ENCODE measurements at regions not wholly inside any gene's neighbourhood (a gene's known extent, or its start where the extent isn't known, plus 50 kb on each side); places are given as distances from the start of the nearest gene placed in this dataset.

DNA sequence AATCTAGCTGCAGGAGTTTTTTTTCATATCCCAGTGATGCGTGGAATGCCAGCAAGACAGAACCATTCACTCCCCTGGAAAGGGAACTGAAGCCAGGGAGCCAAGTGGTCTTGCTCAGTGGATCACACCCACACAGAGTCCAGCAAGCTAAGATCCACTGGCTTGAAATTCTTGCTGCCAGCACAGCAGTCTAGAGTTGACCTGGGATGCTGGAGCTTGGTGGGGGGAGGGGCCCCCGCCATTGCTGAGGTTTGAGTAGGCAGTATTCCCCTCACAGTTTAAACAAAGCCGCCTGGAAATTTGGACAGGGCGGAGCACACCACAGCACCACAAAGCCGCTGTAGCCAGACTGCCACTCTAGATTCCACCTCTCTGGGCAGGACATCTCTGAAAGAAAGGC, 86.9 kb upstream of the STXBP6 start:
- Histone ChIP-seq H3K36me3 (ENCODE audit: control insufficient read depth in 3 of 3, insufficient read depth in 2 of 3, low read depth in 1 of 3, low read length in 3 of 3) (no peaks in the 10 kb centered on the region), H3K9me3 (ENCODE audit: control insufficient read depth in 2 of 2, insufficient read depth in 1 of 2, low read depth in 1 of 2, low read length in 1 of 2) (no peaks in the 10 kb centered on the region), H3K4me3 (ENCODE audit: low read depth in 1 of 3, low read length in 3 of 3) (no peak overlapping the region), H3K27me3 (ENCODE audit: control insufficient read depth in 3 of 3, insufficient read depth in 3 of 3, low read length in 3 of 3) (peaks cover 0 to 7% (median 0%) of the 10 kb centered on the region in 3 donors), H3K4me1 (ENCODE audit: control insufficient read depth in 3 of 3, insufficient read depth in 2 of 3, low read depth in 1 of 3, low read length in 2 of 3) (peaks cover 0 to 4% (median 0%) of the 10 kb centered on the region in 3 donors), H3K27ac (ENCODE audit: low read depth in 1 of 3, low read length in 2 of 3) (no peak overlapping the region)
- 76 to 84% (median 80%) methylated on average over 5 of the region's 5 CpGs for WGBS, 3 donors
- DNase-seq (no peak), FAIRE-seq (no peak)

DNA sequence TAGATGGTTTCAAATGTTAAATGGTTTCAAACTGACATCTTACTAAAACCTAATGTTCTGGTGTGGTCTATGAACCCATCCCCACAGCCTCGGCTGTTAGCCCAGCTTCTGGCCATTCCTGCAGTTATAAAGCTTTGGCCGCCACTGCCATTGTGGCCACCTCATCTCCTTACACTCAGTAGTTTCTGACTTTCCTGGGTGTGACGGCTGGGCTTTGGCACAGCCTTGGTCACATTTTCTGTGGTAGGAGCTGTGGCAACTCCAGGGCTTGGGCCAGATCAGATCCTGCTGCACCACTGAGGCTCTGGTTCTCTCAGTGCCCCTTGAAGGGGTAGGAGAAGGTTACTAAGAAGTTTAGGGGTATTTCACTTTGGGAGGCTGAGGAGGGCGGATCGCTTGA, 84.2 kb upstream of the STXBP6 start:
- H3K9me3 ChIP-seq (ENCODE audit: control insufficient read depth in 2 of 2, insufficient read depth in 1 of 2, low read depth in 1 of 2, low read length in 1 of 2), result no peaks in the 10 kb centered on the region
- no peak for DNase-seq
- peaks cover 0 to 4% (median 0%) of the 10 kb centered on the region in 3 donors for H3K4me1 ChIP-seq (ENCODE audit: control insufficient read depth in 3 of 3, insufficient read depth in 2 of 3, low read depth in 1 of 3, low read length in 2 of 3)
- WGBS, 3 donors, result 90 to 92% (median 91%) methylated on average over 5 of the region's 5 CpGs
- no peaks in the 10 kb centered on the region for H3K36me3 ChIP-seq (ENCODE audit: control insufficient read depth in 3 of 3, insufficient read depth in 2 of 3, low read depth in 1 of 3, low read length in 3 of 3)
- no peak overlapping the region for H3K27ac ChIP-seq (ENCODE audit: low read depth in 1 of 3, low read length in 2 of 3)
- no peak for FAIRE-seq
- H3K27me3 ChIP-seq (ENCODE audit: control insufficient read depth in 3 of 3, insufficient read depth in 3 of 3, low read length in 3 of 3), result peaks cover 0 to 5% (median 0%) of the 10 kb centered on the region in 3 donors
- no peak overlapping the region for H3K4me3 ChIP-seq (ENCODE audit: low read depth in 1 of 3, low read length in 3 of 3)

DNA sequence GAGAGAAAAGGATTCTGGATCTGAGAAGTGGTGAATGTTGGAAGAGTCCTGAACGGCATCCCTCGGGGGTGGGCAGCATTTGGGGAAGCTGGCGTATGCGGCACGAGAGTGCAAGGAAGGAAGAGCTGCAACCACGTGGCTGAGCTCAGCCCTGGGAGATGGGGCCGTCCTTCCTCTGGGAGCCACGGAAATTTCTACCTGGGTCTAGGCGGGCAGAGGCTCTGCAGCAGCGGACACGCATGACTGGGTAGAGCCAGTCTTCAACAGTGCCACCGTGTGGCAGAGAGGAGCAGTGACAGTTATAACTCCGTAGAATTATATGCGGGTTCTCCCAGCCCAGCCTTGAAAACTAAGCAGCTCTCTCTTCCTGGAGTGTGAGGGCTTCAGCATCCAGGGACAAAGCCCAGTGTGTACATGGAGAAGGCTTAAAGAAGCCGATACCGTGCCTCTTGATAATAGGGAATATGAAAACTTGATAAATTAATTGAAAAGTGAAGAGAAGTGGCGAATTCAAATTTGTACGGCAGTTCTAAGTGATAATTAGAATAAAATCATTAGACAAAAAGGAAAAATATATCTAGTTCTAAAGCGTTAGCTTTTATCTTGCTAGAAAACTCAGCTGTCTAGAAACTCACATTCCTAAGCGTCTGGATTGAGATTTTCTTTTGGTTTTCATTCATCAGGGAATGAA, 82.9 kb upstream of the STXBP6 start:
- peak; percentile 84 to 89 for DNase-seq
- WGBS, 3 donors, result 11 to 18% (median 13%) methylated on average over 20 of the region's 20 CpGs
- FAIRE-seq, result no peak
- Histone ChIP-seq H3K9me3 (ENCODE audit: control insufficient read depth in 2 of 2, insufficient read depth in 1 of 2, low read depth in 1 of 2, low read length in 1 of 2) (no peaks in the 10 kb centered on the region), H3K4me1 (ENCODE audit: control insufficient read depth in 3 of 3, insufficient read depth in 2 of 3, low read depth in 1 of 3, low read length in 2 of 3) (peaks cover 0 to 4% (median 0%) of the 10 kb centered on the region in 3 donors), H3K36me3 (ENCODE audit: control insufficient read depth in 3 of 3, insufficient read depth in 2 of 3, low read depth in 1 of 3, low read length in 3 of 3) (no peaks in the 10 kb centered on the region), H3K4me3 (ENCODE audit: low read depth in 1 of 3, low read length in 3 of 3) (no peak overlapping the region), H3K27ac (ENCODE audit: low read depth in 1 of 3, low read length in 2 of 3) (no peak overlapping the region), H3K27me3 (ENCODE audit: control insufficient read depth in 3 of 3, insufficient read depth in 3 of 3, low read length in 3 of 3) (peaks cover 0 to 5% (median 0%) of the 10 kb centered on the region in 3 donors)

DNA sequence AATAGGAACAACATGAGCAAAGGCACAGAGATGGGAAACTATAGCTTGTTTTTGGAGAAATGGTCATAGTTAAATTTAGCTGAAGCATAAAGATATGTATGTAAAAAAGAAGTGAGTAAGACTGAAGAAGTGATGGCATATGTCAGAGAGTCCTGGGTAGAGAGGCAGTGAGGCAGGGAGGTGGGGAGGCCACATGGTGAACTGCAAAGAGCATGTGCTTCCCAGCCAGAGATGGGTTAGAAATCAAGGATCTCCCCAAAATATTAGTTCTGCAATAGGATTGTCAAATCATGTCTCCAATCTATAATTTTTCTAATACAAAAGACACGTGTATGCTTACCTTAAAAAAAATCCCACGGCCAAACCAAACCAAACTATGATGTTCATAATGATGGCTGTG, 82.1 kb upstream of the STXBP6 start:
- no peak overlapping the region for H3K4me3 ChIP-seq (ENCODE audit: low read depth in 1 of 3, low read length in 3 of 3)
- FAIRE-seq, result no peak
- H3K9me3 ChIP-seq (ENCODE audit: control insufficient read depth in 2 of 2, insufficient read depth in 1 of 2, low read depth in 1 of 2, low read length in 1 of 2), result no peaks in the 10 kb centered on the region
- no peaks in the 10 kb centered on the region for H3K36me3 ChIP-seq (ENCODE audit: control insufficient read depth in 3 of 3, insufficient read depth in 2 of 3, low read depth in 1 of 3, low read length in 3 of 3)
- peaks cover 0 to 4% (median 0%) of the 10 kb centered on the region in 3 donors for H3K27me3 ChIP-seq (ENCODE audit: control insufficient read depth in 3 of 3, insufficient read depth in 3 of 3, low read length in 3 of 3)
- H3K27ac ChIP-seq (ENCODE audit: low read depth in 1 of 3, low read length in 2 of 3), result no peak overlapping the region
- H3K4me1 ChIP-seq (ENCODE audit: control insufficient read depth in 3 of 3, insufficient read depth in 2 of 3, low read depth in 1 of 3, low read length in 2 of 3), result peaks cover 0 to 4% (median 0%) of the 10 kb centered on the region in 3 donors
- DNase-seq, result no peak
- WGBS, 3 donors, result 65 to 74% (median 68%) methylated on average over 2 of the region's 2 CpGs

DNA sequence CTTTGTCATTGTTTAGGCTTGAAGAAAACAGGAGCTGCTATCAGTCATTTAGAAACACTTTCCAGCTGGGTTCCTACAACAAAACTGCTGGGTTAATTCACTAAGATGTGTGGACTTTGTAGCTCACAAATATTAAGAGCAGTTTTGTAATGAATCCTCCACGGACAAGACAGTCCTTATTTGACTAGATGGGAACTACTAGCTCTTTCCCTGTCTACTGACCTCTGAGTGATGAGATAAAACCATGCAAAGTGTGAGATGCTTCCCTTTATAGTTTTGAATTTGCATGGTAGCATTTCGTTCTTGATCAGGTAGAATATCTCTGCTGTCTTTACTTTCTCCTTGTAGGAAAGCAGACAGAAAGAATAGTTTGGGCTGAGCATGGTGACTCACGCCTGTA, 72.9 kb upstream of the STXBP6 start:
- FAIRE-seq, result no peak
- WGBS, 3 donors, result 66 to 83% (median 74%) methylated on average over 3 of the region's 3 CpGs

DNA sequence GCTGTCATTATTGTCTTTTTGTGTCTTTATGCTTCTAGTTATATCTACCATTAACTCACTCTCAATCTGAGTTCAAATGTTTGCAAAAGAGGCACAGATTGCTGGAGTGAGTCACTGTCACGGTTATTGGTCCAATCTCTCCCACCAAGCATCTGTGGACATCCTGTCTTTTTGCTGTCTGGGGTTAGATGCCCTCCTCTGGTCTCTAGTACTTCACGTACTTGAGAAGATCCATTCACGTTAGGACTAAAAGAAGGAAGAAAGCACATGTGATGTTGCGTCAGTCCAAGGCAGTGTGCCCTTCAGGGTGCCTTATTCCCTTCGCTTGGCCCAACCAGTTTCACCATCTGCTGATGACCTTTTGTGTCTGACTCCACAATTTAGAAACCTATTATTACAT, 72.3 kb upstream of the STXBP6 start:
- Histone ChIP-seq H3K27ac (ENCODE audit: low read depth in 1 of 3, low read length in 2 of 3) (no peak overlapping the region), H3K4me3 (ENCODE audit: low read depth in 1 of 3, low read length in 3 of 3) (no peak overlapping the region), H3K36me3 (ENCODE audit: control insufficient read depth in 3 of 3, insufficient read depth in 2 of 3, low read depth in 1 of 3, low read length in 3 of 3) (no peaks in the 10 kb centered on the region), H3K27me3 (ENCODE audit: control insufficient read depth in 3 of 3, insufficient read depth in 3 of 3, low read length in 3 of 3) (no peaks in the 10 kb centered on the region), H3K4me1 (ENCODE audit: control insufficient read depth in 3 of 3, insufficient read depth in 2 of 3, low read depth in 1 of 3, low read length in 2 of 3) (peaks cover 0 to 3% (median 0%) of the 10 kb centered on the region in 3 donors), H3K9me3 (ENCODE audit: control insufficient read depth in 2 of 2, insufficient read depth in 1 of 2, low read depth in 1 of 2, low read length in 1 of 2) (no peaks in the 10 kb centered on the region)
- WGBS, 3 donors, result 87 to 93% (median 89%) methylated on average over 5 of the region's 5 CpGs
- DNase-seq (no peak), FAIRE-seq (no peak)

More for the DNA sequence above, 72.9 kb upstream of the STXBP6 start:
- Histone ChIP-seq H3K36me3 (ENCODE audit: control insufficient read depth in 3 of 3, insufficient read depth in 2 of 3, low read depth in 1 of 3, low read length in 3 of 3) (no peaks in the 10 kb centered on the region), H3K4me3 (ENCODE audit: low read depth in 1 of 3, low read length in 3 of 3) (no peak overlapping the region), H3K9me3 (ENCODE audit: control insufficient read depth in 2 of 2, insufficient read depth in 1 of 2, low read depth in 1 of 2, low read length in 1 of 2) (no peaks in the 10 kb centered on the region), H3K27ac (ENCODE audit: low read depth in 1 of 3, low read length in 2 of 3) (no peak overlapping the region), H3K27me3 (ENCODE audit: control insufficient read depth in 3 of 3, insufficient read depth in 3 of 3, low read length in 3 of 3) (no peaks in the 10 kb centered on the region), H3K4me1 (ENCODE audit: control insufficient read depth in 3 of 3, insufficient read depth in 2 of 3, low read depth in 1 of 3, low read length in 2 of 3) (peaks cover 0 to 3% (median 0%) of the 10 kb centered on the region in 3 donors)
- DNase-seq, result no peak

DNA sequence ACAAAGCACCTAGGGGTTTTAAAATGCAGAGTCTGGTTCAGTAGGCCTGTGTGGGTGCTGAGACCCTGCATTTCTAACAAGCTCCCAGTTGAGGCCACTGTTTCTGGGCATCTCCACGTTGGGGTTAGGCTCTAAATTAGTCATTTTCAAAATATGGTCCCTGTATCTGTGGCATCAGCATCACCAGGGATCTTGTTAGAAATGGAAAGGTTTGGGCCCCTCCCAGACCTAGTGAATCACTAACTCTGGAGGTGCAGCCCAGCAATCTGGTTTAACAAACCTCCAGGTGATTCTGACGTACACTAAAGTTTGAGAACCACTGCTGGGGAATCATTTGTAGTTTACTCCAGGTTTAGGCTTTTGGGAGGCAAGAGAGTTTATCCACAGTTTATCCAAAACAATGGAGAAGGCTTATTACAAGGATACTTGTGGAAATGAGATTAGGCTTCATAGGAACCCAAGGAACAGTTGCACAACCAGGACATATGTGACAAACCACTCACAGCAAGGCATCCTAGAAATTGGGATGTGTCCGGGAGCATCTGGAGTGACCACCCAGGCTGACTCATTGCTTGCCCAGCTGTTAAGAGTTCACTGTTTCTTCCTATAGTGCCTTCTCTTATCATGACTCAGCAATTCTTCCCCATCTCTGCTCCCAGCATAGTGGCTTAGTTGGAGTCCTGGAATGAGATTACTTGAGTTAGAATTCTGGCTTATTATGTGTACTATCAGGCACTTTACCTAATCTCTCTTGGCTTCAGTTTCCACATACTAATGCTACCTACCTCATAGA, 71.6 kb upstream of the STXBP6 start:
- no peaks in the 10 kb centered on the region for H3K9me3 ChIP-seq (ENCODE audit: control insufficient read depth in 2 of 2, insufficient read depth in 1 of 2, low read depth in 1 of 2, low read length in 1 of 2)
- peaks cover 0 to 5% (median 0%) of the 10 kb centered on the region in 3 donors for H3K4me1 ChIP-seq (ENCODE audit: control insufficient read depth in 3 of 3, insufficient read depth in 2 of 3, low read depth in 1 of 3, low read length in 2 of 3)
- no peak overlapping the region for H3K4me3 ChIP-seq (ENCODE audit: low read depth in 1 of 3, low read length in 3 of 3)
- no peaks in the 10 kb centered on the region for H3K27me3 ChIP-seq (ENCODE audit: control insufficient read depth in 3 of 3, insufficient read depth in 3 of 3, low read length in 3 of 3)
- WGBS, 3 donors, result 72 to 79% (median 75%) methylated on average over 3 of the region's 3 CpGs
- FAIRE-seq, result no peak
- H3K36me3 ChIP-seq (ENCODE audit: control insufficient read depth in 3 of 3, insufficient read depth in 2 of 3, low read depth in 1 of 3, low read length in 3 of 3), result no peaks in the 10 kb centered on the region
- no peak overlapping the region for H3K27ac ChIP-seq (ENCODE audit: low read depth in 1 of 3, low read length in 2 of 3)
- DNase-seq, result no peak

DNA sequence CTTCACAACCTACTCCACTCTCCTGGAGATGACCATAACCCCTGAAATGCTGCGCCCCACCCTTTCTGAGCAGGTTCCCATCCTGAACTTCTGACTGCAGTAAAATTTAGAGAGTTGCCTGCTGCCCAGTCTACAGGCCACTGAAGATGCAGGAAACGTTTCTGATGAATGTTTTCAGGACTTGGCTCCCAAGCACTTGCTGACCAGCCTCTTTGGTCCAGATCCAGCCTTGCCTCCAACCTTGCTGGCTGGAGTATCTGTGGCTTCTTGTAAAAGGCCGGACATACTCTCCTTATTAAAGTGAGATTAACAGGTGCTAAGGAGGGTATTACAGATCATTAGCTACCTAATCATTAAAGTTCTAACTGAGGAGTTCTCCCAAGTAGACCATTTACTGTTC, 70.3 kb upstream of the STXBP6 start:
- Histone ChIP-seq H3K27me3 (ENCODE audit: control insufficient read depth in 3 of 3, insufficient read depth in 3 of 3, low read length in 3 of 3) (no peaks in the 10 kb centered on the region), H3K9me3 (ENCODE audit: control insufficient read depth in 2 of 2, insufficient read depth in 1 of 2, low read depth in 1 of 2, low read length in 1 of 2) (no peaks in the 10 kb centered on the region), H3K36me3 (ENCODE audit: control insufficient read depth in 3 of 3, insufficient read depth in 2 of 3, low read depth in 1 of 3, low read length in 3 of 3) (no peaks in the 10 kb centered on the region), H3K27ac (ENCODE audit: low read depth in 1 of 3, low read length in 2 of 3) (no peak overlapping the region), H3K4me3 (ENCODE audit: low read depth in 1 of 3, low read length in 3 of 3) (no peak overlapping the region), H3K4me1 (ENCODE audit: control insufficient read depth in 3 of 3, insufficient read depth in 2 of 3, low read depth in 1 of 3, low read length in 2 of 3) (peaks cover 0 to 5% (median 0%) of the 10 kb centered on the region in 3 donors)
- no peak for DNase-seq
- 69 to 71% (median 70%) methylated on average over 3 of the region's 3 CpGs for WGBS, 3 donors
- no peak for FAIRE-seq
